ENCODE measurements at regions not wholly inside any gene's neighbourhood (a gene's known extent, or its start where the extent isn't known, plus 50 kb on each side); places are given as distances from the start of the nearest gene placed in this dataset.
"Not testable (repeated sequence)": the region's sequence is repeated elsewhere in the genome, so short reads cannot be mapped to it uniquely, and the experiment has no call there.

GRCh38 chr6:74577619-74578018 lies 628.2 kb downstream of the COL12A1 start:
- Mint-ChIP-seq H3K4me3 (no peak overlapping the region), H3K27me3 (peaks cover 0 to 4% (median 2%) of the 10 kb centered on the region in 5 donors), H3K4me1 (peaks cover 0 to 3% (median 0%) of the 10 kb centered on the region in 7 donors), H3K27ac (no peak overlapping the region), H3K9me3 (peaks cover 0 to 1% (median 0%) of the 10 kb centered on the region in 11 donors), H3K36me3 (no peaks in the 10 kb centered on the region)
- Histone ChIP-seq H3K36me3 (ENCODE audit: control insufficient read depth in 2 of 3, insufficient read depth in 3 of 3, low read length in 3 of 3) (no peaks in the 10 kb centered on the region), H3K4me3 (ENCODE audit: low read length) (no peak overlapping the region), H3K9me3 (ENCODE audit: control insufficient read depth in 2 of 3, low read length in 3 of 3) (no peaks in the 10 kb centered on the region), H3K4me1 (ENCODE audit: control insufficient read depth in 2 of 2, insufficient read depth in 2 of 2, low read length in 2 of 2) (no peaks in the 10 kb centered on the region), H3K27me3 (ENCODE audit: control insufficient read depth in 2 of 2, insufficient read depth in 2 of 2, low read length in 2 of 2) (no peaks in the 10 kb centered on the region), H3K27ac (ENCODE audit: low read depth, low read length) (no peak overlapping the region)
- ATAC-seq: no peak
- intact Hi-C loops (cut with micrococcal nuclease): loop anchor here in 1 of 2 donors (5.0 to 10.0 kb wide), 2 partner anchors 627 to 720 kb away; partner anchors contain the start of gene COL12A1
- POLR2A ChIA-PET: no interaction called here
- CTCF ChIA-PET: no interaction called here
- no peak for DNase-seq

GRCh38 chr6:74574794-74575193 lies 631.1 kb downstream of the COL12A1 start:
- Mint-ChIP-seq H3K4me3 (no peak overlapping the region), H3K27ac (no peak overlapping the region), H3K27me3 (peaks cover 0 to 4% (median 2%) of the 10 kb centered on the region in 5 donors), H3K9me3 (no peaks in the 10 kb centered on the region), H3K36me3 (no peaks in the 10 kb centered on the region), H3K4me1 (peaks cover 0 to 3% (median 0%) of the 10 kb centered on the region in 7 donors)
- ATAC-seq (no peak), DNase-seq (no peak)
- ChIA-PET POLR2A (no interaction called here), CTCF (no interaction called here)
- Histone ChIP-seq H3K27ac (ENCODE audit: low read depth, low read length) (no peak overlapping the region), H3K9me3 (ENCODE audit: control insufficient read depth in 2 of 3, low read length in 3 of 3) (no peaks in the 10 kb centered on the region), H3K4me3 (ENCODE audit: low read length) (no peak overlapping the region), H3K27me3 (ENCODE audit: control insufficient read depth in 2 of 2, insufficient read depth in 2 of 2, low read length in 2 of 2) (no peaks in the 10 kb centered on the region), H3K36me3 (ENCODE audit: control insufficient read depth in 2 of 3, insufficient read depth in 3 of 3, low read length in 3 of 3) (no peaks in the 10 kb centered on the region), H3K4me1 (ENCODE audit: control insufficient read depth in 2 of 2, insufficient read depth in 2 of 2, low read length in 2 of 2) (no peaks in the 10 kb centered on the region)
- intact Hi-C loops (cut with micrococcal nuclease): loop anchor here in 1 of 2 donors (1.0 to 10.0 kb wide), 3 partner anchors 630 to 835 kb away; partner anchors contain the start of gene COL12A1

GRCh38 chr6:74573613-74574012 lies 632.2 kb downstream of the COL12A1 start:
- POLR2A ChIA-PET: no interaction called here
- Mint-ChIP-seq H3K27ac (no peak overlapping the region), H3K36me3 (no peaks in the 10 kb centered on the region), H3K4me3 (no peak overlapping the region), H3K9me3 (no peaks in the 10 kb centered on the region), H3K4me1 (peaks cover 0 to 3% (median 0%) of the 10 kb centered on the region in 7 donors), H3K27me3 (peaks cover 0 to 4% (median 2%) of the 10 kb centered on the region in 5 donors)
- intact Hi-C loops (cut with micrococcal nuclease): loop anchor here in 1 of 2 donors (1.0 to 10.0 kb wide), 2 partner anchors 631 to 834 kb away; partner anchors contain the start of gene COL12A1
- Histone ChIP-seq H3K27me3 (ENCODE audit: control insufficient read depth in 2 of 2, insufficient read depth in 2 of 2, low read length in 2 of 2) (no peaks in the 10 kb centered on the region), H3K36me3 (ENCODE audit: control insufficient read depth in 2 of 3, insufficient read depth in 3 of 3, low read length in 3 of 3) (no peaks in the 10 kb centered on the region), H3K27ac (ENCODE audit: low read depth, low read length) (no peak overlapping the region), H3K9me3 (ENCODE audit: control insufficient read depth in 2 of 3, low read length in 3 of 3) (no peaks in the 10 kb centered on the region), H3K4me1 (ENCODE audit: control insufficient read depth in 2 of 2, insufficient read depth in 2 of 2, low read length in 2 of 2) (no peaks in the 10 kb centered on the region), H3K4me3 (ENCODE audit: low read length) (no peak overlapping the region)
- CTCF ChIA-PET: interaction anchor here (0.6 kb wide), 1 partner anchor 1377 kb away, joined by 3 read pairs; no protein-coding TSS in a partner anchor
- no peak for ATAC-seq
- no peak for DNase-seq

- H3K27me3 Mint-ChIP-seq: no peaks in the 10 kb centered on the region
- CTCF ChIA-PET: no interaction called here
- H3K27me3 ChIP-seq (ENCODE audit: control insufficient read depth in 2 of 2, insufficient read depth in 2 of 2, low read length in 2 of 2): no peaks in the 10 kb centered on the region
- intact Hi-C loops (cut with micrococcal nuclease): loop anchor here in 1 of 2 donors (10.0 kb wide), 1 partner anchor 635 kb away; the partner anchor contains the start of gene COL12A1
- no peaks in the 10 kb centered on the region for H3K36me3 ChIP-seq (ENCODE audit: control insufficient read depth in 2 of 3, insufficient read depth in 3 of 3, low read length in 3 of 3)
- H3K4me1 Mint-ChIP-seq: peaks cover 0 to 1% (median 0%) of the 10 kb centered on the region in 7 donors
- H3K4me3 Mint-ChIP-seq: no peak overlapping the region
- peaks cover 0 to 2% (median 0%) of the 10 kb centered on the region in 11 donors for H3K9me3 Mint-ChIP-seq
- no peaks in the 10 kb centered on the region for H3K4me1 ChIP-seq (ENCODE audit: control insufficient read depth in 2 of 2, insufficient read depth in 2 of 2, low read length in 2 of 2)
- POLR2A ChIA-PET: no interaction called here
- no peaks in the 10 kb centered on the region for H3K9me3 ChIP-seq (ENCODE audit: control insufficient read depth in 2 of 3, low read length in 3 of 3)
- DNase-seq (no peak), ATAC-seq (no peak)
- H3K27ac Mint-ChIP-seq: no peak overlapping the region
- no peak overlapping the region for H3K27ac ChIP-seq (ENCODE audit: low read depth, low read length)
- no peak overlapping the region for H3K4me3 ChIP-seq (ENCODE audit: low read length)
- no peaks in the 10 kb centered on the region for H3K36me3 Mint-ChIP-seq
Measured at GRCh38 chr6:74570044-74570443, 635.8 kb downstream of the COL12A1 start.

DNA sequence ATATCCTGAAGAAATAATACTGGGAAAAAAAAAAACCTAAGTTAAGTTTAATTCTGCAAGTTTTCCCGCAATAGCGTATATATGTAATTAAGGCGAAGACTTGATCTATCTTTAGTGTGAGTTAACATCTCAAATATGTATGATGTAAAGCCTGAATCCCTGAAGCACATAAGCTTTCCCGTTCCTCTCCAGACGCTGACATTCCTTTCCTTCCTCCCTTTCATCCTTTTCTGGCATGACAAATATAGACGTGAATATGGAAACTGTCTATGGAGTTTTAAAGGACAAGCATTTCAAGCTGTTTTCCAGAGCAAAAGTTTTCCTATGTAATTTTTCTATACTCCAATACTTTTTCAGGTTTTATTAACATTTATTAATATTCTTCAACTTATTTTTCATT lies 637.0 kb downstream of the COL12A1 start:
- Histone ChIP-seq H3K4me1 (ENCODE audit: control insufficient read depth in 2 of 2, insufficient read depth in 2 of 2, low read length in 2 of 2) (no peaks in the 10 kb centered on the region), H3K27ac (ENCODE audit: low read depth, low read length) (no peak overlapping the region), H3K36me3 (ENCODE audit: control insufficient read depth in 2 of 3, insufficient read depth in 3 of 3, low read length in 3 of 3) (no peaks in the 10 kb centered on the region), H3K27me3 (ENCODE audit: control insufficient read depth in 2 of 2, insufficient read depth in 2 of 2, low read length in 2 of 2) (no peaks in the 10 kb centered on the region), H3K4me3 (ENCODE audit: low read length) (no peak overlapping the region), H3K9me3 (ENCODE audit: control insufficient read depth in 2 of 3, low read length in 3 of 3) (no peaks in the 10 kb centered on the region)
- Mint-ChIP-seq H3K36me3 (no peaks in the 10 kb centered on the region), H3K4me3 (no peak overlapping the region), H3K27ac (no peak overlapping the region), H3K4me1 (peaks cover 0 to 1% (median 0%) of the 10 kb centered on the region in 7 donors), H3K9me3 (peaks cover 0 to 2% (median 0%) of the 10 kb centered on the region in 11 donors), H3K27me3 (no peaks in the 10 kb centered on the region)
- ATAC-seq: no peak
- intact Hi-C loops (cut with micrococcal nuclease): no loop called here
- ChIA-PET POLR2A (no interaction called here), CTCF (no interaction called here)
- DNase-seq: no peak

GRCh38 chr6:74567923-74568290 lies 637.9 kb downstream of the COL12A1 start:
- intact Hi-C loops (cut with micrococcal nuclease); H3K27ac Mint-ChIP-seq; H3K27me3 ChIP-seq (ENCODE audit: control insufficient read depth in 2 of 2, insufficient read depth in 2 of 2, low read length in 2 of 2); H3K4me1 ChIP-seq (ENCODE audit: control insufficient read depth in 2 of 2, insufficient read depth in 2 of 2, low read length in 2 of 2); CTCF ChIA-PET; DNase-seq; H3K4me3 ChIP-seq (ENCODE audit: low read length); H3K27ac ChIP-seq (ENCODE audit: low read depth, low read length); H3K4me3 Mint-ChIP-seq; H3K9me3 Mint-ChIP-seq; H3K9me3 ChIP-seq (ENCODE audit: control insufficient read depth in 2 of 3, low read length in 3 of 3); ATAC-seq; H3K27me3 Mint-ChIP-seq; H3K36me3 ChIP-seq (ENCODE audit: control insufficient read depth in 2 of 3, insufficient read depth in 3 of 3, low read length in 3 of 3); POLR2A ChIA-PET; H3K4me1 Mint-ChIP-seq; H3K36me3 Mint-ChIP-seq: not testable (repeated sequence)

DNA sequence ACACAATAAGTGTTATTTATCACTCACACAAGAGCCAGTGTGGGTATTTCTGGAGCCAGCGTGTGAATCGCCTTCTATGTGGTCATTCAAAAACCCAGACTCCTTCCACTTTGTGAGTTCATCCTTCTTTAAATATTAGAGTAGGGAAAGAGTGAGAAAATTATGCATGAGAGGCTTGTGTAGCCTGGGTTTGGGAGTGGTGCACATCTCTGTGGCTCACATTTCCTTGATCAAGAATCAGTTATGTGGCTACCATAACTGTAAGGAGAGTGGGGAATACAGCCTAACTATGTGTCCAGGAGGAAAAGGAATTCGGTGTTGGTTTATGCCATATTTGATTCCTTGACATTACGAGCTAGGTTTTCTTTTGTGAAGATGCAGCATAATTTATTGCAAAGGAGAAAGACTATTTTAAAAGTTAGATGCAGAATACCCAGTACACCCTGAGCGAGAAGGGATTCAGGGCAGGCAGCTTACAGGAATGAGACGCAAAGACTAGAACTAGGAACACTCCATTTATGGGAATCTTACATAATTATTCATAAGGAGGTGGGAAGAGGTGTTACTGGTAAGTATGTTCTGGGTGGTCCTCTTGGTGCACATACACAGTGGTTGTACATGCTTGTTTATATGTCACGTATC lies 638.5 kb downstream of the COL12A1 start:
- Mint-ChIP-seq H3K4me3 (no peak overlapping the region), H3K27me3 (no peaks in the 10 kb centered on the region), H3K9me3 (peaks cover 0 to 2% (median 0%) of the 10 kb centered on the region in 11 donors), H3K36me3 (no peaks in the 10 kb centered on the region), H3K4me1 (peaks cover 0 to 1% (median 0%) of the 10 kb centered on the region in 7 donors), H3K27ac (no peak overlapping the region)
- DNase-seq: no peak
- intact Hi-C loops (cut with micrococcal nuclease): no loop called here
- Histone ChIP-seq H3K27me3 (ENCODE audit: control insufficient read depth in 2 of 2, insufficient read depth in 2 of 2, low read length in 2 of 2) (no peaks in the 10 kb centered on the region), H3K4me3 (ENCODE audit: low read length) (no peak overlapping the region), H3K36me3 (ENCODE audit: control insufficient read depth in 2 of 3, insufficient read depth in 3 of 3, low read length in 3 of 3) (no peaks in the 10 kb centered on the region), H3K9me3 (ENCODE audit: control insufficient read depth in 2 of 3, low read length in 3 of 3) (no peaks in the 10 kb centered on the region), H3K27ac (ENCODE audit: low read depth, low read length) (no peak overlapping the region), H3K4me1 (ENCODE audit: control insufficient read depth in 2 of 2, insufficient read depth in 2 of 2, low read length in 2 of 2) (no peaks in the 10 kb centered on the region)
- ATAC-seq: no peak
- POLR2A ChIA-PET: no interaction called here
- CTCF ChIA-PET: no interaction called here

All from naive thymus-derived CD4-positive, alpha-beta T cell (primary cell).